ENCODE measurements at regions not wholly inside any gene's neighbourhood (a gene's known extent, or its start where the extent isn't known, plus 50 kb on each side); places are given as distances from the start of the nearest gene placed in this dataset.

- TF ChIP-seq REST (IDR thresholded peaks at IDR 0.05; ENCODE audit: low read depth) (no peak), RAD21 (IDR thresholded peaks at IDR 0.05; ENCODE audit: low read depth) (no peak), NFIC (IDR thresholded peaks at IDR 0.05) (no peak), CEBPB (IDR thresholded peaks at IDR 0.05) (no peak), EP300 (IDR thresholded peaks at IDR 0.05; ENCODE audit: borderline replicate concordance) (no peak), TAF1 (IDR thresholded peaks at IDR 0.05; ENCODE audit: low read depth) (no peak), EGR1 (IDR thresholded peaks at IDR 0.05) (no peak), FOXM1 (IDR thresholded peaks at IDR 0.05; ENCODE audit: borderline replicate concordance, low read depth) (no peak), CREB1 (IDR thresholded peaks at IDR 0.05; ENCODE audit: low read depth) (no peak), TEAD4 (IDR thresholded peaks at IDR 0.05) (no peak)
- TF ChIP-seq, protein P1, sequence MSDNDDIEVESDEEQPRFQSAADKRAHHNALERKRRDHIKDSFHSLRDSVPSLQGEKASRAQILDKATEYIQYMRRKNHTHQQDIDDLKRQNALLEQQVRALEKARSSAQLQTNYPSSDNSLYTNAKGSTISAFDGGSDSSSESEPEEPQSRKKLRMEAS (IDR thresholded peaks at IDR 0.05), result no peak
- TF ChIP-seq, protein P2, sequence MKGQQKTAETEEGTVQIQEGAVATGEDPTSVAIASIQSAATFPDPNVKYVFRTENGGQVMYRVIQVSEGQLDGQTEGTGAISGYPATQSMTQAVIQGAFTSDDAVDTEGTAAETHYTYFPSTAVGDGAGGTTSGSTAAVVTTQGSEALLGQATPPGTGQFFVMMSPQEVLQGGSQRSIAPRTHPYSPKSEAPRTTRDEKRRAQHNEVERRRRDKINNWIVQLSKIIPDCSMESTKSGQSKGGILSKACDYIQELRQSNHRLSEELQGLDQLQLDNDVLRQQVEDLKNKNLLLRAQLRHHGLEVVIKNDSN (IDR thresholded peaks at IDR 0.05), result no peak
Measured at GRCh38 chr2:234715671-234716250, 218.9 kb upstream of the ARL4C start.
